Loucy (cell line): ENCODE measurements at regions not wholly inside any gene's neighbourhood (a gene's known extent, or its start where the extent isn't known, plus 50 kb on each side); places are given as distances from the start of the nearest gene placed in this dataset.

ENCODE experiments used
- CTCF ChIP-seq: fragments of 200-600 bp; sonication (generic); conservative IDR thresholded peaks from 2 replicates; pipeline ENCODE4 v1.5.1; 2014; ENCODE audit warnings: mild to moderate bottlenecking, antibody characterized with exemption, low read length
- EZH2phosphoT487 ChIP-seq: fragments of 200-600 bp; IDR thresholded peaks from 2 replicates; pipeline ENCODE4 v1.6.1; 2018; ENCODE audit warnings: antibody characterized with exemption, mild to moderate bottlenecking, moderate library complexity, borderline replicate concordance

GRCh38 chr3:112709911-112710310, 69.0 kb upstream of the CCDC80 start:
- no peak for TF ChIP-seq CTCF
- no peak for TF ChIP-seq EZH2phosphoT487
